ENCODE measurements at regions not wholly inside any gene's neighbourhood (a gene's known extent, or its start where the extent isn't known, plus 50 kb on each side); places are given as distances from the start of the nearest gene placed in this dataset.

GRCh38 chr12:93247313-93247991 lies 130.3 kb upstream of the NUDT4 start:
- DNase-seq: no peak

DNA sequence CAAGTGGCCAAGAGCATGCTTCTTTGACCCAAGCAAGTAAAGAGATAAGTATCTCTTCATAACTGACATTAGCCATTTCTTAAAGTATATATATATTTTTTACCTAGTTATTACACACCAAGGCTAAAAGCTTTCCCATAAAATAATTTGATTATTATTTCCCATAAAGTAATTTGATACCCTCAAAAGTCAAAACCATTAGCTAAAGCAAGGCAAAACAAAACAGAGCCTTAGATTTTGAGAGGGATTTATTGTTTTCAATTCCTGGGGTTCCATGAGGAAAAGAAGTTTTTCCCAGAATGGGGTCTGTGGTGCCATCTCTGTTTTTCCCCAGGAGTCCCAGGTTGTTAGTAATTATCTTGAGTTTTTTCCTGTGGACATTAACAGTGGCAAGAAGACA lies 125.5 kb upstream of the NUDT4 start:
- no peak for DNase-seq

DNA sequence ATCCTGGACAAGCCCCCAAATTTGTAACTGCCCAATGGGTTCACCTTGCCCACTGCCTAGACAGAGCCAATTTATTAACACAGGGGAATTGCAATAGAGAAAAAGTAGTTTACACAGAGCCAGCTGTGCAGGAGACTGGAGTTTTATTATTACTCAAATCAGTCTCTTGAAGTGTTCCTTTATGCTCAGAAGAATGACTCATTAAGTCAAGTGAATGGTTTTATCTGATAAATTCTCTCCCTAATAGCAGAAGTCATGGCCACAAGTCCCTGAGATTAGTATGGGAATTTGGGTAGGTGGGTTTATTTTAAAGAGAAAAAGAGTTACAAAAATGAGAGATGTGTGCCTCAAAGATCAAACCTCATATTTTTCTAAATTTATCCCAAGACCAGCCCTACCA lies 122.8 kb upstream of the NUDT4 start:
- DNase-seq: no peak

DNA sequence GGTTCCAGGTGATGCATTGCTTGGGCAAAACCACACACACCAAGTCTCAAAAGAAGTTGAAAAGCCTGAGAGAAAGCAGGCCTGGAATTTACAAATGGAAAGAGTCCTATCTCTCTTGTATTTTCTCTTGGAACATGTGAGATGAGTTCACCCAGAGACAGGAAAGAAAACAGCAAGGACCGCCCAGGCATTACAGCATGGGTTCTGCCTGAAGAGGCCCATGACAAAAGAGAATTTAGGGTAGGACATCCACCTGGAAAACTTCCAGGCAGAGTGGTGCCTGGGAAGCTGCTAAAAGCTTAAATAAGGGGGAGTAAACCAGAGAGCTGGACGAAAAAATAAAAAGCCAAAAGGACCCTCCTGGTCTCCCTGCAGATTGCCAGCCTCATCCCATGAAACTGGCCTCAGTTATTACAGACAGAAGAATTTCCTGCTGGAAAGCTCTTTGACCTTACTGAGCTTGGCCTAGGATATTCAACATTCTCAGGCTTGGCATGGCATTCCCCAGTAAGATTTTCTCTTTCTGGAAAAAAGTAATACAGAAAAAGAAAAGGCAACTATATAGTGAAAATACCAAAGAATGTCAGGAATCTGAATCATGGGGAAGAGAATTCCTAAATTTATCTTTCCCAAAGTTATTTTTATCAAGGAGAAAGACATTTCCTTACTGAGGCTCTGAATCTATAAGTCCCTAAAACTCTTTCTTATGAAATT lies 121.3 kb upstream of the NUDT4 start:
- DNase-seq: no peak

- no peak for DNase-seq
Measured at GRCh38 chr12:93261505-93262094, 116.1 kb upstream of the NUDT4 start.

DNA sequence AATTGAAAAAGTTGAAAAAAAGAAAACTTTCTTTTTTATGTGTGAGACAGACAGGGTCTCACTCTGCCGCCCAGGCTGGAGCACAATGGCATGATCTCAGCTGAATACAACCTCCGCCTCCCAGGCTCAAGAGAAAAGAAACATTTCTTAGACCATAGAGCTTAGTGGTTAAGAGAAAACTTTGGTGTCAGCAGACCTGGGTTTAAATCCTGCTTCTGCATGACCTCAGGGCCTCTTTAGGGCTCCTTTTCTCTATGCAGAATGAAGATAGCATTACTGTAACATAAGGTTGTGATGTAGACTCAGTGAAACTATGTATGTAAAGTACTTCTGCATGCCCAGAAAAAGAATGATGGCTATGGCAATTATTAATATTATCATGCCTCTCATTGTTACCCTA lies 104.7 kb upstream of the NUDT4 start:
- no peak for DNase-seq

- no peak for DNase-seq
Measured at GRCh38 chr12:93273834-93274564, 103.7 kb upstream of the NUDT4 start.

DNA sequence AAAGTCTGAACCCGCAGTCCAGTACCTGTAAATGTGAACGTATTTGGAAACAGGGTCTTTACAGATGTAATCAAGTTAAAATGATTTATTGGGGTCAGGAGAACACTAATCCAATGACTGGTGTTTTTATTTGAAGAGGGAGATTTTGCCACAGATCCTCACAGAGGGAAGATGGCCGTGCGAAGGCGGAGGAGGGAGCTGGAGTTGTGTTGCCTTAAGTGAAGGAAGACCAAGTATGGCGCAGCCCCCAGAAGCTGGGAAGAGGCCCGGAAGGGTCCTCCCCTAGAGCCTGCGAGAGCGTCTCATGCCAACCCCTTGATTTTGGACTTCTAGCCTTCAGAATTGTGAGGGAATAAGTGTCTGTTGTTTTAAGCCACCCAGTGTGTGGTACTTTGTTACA lies 102.8 kb upstream of the NUDT4 start:
- no peak for DNase-seq

DNA sequence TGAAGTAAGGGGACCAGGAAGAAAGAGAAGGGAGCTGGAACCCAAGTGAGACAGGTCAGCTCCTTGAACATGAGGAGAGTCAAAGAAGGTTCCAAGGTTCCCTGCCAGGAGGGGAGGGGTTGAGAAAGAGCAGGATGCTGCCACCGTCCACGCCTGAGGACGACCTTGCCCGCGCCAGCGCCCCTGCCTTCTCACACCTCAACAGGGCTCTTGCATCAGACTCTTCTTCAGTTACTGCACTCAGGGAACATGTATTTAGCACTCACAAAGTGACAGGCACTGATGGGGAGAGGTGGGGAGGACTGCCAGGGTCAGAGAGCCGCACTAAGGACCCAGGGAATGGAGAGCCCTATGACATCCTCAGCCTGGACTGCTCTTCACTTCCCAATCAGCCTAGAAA lies 102.1 kb upstream of the NUDT4 start:
- no peak for DNase-seq

DNA sequence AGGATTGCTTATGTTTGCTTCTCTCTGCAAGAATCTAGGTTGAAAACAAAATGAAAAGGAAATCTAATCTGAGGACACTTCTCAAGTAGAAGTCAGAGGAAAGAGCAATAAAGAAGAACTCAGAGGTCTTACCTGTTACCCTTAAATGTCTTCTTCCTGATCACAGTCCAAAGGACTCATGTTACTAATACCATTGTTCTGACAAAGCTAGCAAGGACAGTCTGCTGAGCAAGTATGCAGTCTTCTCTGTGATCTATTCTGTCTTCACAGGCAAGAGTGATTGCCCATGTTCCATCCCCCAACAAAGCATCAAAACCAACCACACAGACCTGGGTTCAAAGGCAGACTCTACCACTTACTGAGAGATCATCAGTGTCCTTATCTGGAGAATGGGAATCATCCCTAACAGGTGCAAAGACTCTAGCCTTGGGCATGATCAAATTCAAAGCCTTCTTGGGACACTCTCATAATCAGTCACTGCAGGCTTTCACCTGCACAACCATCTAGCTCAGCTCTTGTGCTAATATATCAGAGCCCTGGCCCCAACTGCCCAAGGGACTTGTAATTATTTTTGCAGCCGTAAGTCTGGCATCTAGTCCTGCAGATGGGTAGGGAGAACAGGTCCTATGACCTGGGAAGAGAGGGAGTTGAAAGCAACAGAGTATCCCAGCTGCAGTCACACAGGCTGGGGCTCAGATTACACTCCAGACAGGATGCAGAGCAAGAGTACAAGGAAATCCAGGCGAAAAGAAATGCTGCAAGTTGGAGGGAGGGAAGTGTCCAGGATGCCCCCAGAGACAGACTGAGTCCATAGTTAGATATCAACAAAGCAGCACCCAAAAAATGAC lies 97.9 kb upstream of the NUDT4 start:
- DNase-seq: no peak

- no peak for DNase-seq
Measured at GRCh38 chr12:93287149-93287548, 90.6 kb upstream of the NUDT4 start.

DNA sequence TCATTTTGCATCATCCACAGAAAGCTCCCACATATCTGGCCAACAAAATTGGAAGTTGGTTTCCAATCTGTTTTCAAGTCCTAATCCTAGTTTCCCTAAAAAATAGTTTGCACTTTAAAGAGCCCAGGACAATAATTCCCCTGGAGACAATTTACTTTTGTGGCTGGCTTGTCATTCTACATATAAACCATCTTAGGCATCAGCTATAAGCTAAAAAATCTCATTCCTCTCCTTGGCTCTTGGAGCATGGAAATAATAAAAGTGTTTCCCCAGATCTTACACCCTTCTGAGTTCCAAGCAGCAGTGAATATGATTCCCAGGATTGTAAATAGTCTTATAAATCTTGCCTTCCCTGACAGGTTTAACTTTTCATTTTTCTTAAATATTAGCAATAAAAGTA lies 89.1 kb upstream of the NUDT4 start:
- no peak for DNase-seq

DNA sequence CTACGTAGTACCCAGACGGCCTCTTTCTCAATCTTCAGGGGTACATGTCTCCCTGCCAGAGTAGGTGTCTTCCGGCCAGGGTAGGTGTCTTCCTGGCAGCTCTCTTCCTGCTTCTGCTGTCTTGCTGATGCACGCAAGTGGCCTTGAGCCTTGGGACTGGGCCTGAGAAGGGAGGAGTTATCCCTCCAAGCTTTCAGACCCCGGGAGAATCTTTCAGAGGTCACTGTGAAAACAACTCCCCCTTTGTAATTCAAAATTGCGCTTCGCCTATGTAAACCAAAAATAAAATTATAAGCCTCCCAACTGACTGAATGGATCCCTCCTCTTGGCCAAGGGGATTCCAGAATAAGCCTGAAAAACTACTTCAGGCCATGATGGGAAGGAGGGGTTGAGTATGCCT lies 87.3 kb upstream of the NUDT4 start:
- no peak for DNase-seq

DNA sequence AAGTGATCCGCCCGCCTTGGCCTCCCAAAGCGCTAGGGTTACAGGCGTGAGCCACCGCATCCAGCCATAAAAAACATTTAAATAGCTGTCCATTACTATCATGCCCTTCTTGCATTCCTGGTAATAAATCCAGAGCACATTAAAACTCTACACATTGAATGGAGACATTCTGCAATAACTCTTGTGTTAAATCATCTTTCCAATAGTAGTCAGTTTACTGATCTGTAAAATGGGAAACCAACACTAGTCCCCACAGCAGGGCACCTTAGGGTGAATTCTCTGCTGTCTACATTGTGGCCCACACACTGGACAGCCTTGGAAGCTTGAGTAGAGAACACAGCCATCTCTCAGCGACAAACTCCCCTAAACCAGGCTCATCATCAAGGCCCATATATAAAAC lies 85.5 kb upstream of the NUDT4 start:
- no peak for DNase-seq

DNA sequence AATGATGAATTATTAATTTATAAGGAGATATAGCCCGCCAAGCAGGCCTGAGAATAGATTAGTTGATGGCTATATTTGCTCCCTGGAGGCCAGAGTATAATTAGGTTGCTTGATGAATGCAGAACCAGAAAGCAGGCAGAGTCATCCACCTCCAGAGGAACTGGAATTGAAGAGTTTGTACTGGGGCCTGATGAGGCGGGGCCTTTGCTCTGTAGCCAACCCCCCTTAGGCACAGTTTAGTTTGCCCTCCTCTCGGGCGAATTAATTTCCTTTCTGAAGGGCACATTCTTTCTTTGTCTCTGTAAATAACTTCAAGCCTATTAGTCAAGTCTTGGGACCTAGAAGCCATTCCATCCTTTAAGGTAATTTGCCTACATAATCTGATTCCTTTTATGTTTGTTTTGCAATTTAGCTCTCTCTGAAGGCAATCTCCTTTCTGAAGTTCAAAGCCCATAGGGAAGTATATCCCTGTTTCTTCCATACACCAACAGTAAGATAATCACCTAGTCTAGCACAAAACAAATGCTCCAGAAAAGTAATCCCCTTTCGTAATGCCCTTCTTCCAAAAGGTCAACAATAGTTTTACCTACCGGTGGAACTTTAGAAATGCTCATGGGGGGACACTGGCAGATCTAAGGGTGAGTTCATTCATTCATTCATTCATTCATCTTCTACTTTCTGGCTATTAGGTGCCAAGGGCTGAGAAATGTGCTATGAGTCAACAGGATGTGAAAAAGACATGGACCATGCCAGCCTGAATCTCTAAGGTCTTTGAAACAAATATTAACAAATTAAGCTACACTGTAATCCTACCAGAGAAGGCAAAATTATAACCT lies 84.8 kb upstream of the NUDT4 start:
- no peak for DNase-seq

GRCh38 chr12:93297032-93297431 lies 80.7 kb upstream of the NUDT4 start:
- no peak for DNase-seq

DNA sequence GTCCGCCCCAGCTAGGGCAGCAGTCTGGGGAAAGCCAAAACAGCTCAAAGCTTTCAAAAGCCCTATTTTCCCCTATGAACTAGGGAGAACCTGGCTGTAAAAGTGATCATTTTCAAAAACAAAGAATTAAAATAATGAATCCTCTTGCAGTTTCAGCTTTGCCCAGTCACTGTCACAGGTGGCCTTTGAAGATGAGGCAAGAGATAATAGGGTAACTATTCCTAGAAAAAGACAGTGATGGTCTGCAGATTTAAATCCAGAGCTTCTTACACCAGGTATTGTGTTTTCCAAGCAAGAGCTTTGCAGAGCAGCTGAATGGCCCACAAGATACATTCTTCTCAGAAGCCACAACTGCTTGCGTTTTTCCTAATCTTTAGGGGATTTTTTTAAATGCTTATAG lies 80.2 kb upstream of the NUDT4 start:
- no peak for DNase-seq

DNA sequence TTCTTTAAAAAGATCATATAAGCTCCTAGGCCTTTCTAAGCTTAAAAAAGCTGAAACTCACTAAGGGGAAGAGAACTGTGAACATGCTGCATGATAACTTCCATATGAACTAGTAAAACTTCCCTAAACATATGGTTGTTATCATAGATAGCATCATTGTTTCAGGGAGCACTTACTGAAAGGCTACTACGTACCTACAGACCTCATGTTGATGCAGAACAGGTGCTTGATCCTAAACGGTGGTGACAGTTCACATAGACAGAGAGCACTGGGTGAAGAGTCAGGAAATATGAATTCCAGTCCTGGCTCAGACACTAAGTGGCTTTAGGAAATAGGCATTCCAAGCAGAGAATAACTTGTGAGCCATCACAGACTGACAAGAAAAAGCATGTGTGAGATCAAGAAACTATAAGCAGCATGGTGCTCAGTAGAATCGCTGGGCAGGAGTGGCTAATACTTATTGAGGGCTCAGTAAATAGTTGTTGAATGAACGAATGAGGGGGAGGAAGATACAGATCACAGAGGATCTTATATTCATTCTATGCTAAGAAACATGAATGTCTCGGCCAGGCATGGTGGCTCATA lies 78.4 kb upstream of the NUDT4 start:
- DNase-seq: no peak

DNA sequence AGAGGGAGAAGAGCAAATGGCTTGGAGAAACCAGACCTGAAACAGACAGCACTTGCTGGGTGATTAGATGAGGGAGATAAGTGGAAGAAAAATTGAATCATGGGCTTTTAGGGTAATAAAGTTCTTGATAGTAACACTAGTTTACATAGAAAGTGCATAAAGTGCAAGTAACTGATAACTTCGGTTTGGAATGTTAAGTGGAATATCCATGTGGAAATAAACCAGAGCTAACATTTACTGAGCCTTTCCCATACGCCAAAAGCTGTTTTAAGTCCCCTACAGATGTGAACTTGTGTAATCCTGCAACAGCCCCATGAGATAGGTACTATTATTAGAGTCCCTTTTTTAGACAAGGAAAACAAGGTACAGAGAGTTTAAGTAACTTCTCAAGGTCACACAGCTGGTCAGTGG lies 77.1 kb upstream of the NUDT4 start:
- DNase-seq: no peak

- no peak for DNase-seq
Measured at GRCh38 chr12:93302331-93303229, 75.1 kb upstream of the NUDT4 start.

All from occipital lobe (tissue), 1 donor.